SH-SY5Y (cell line): ENCODE measurements at regions not wholly inside any gene's neighbourhood (a gene's known extent, or its start where the extent isn't known, plus 50 kb on each side); places are given as distances from the start of the nearest gene placed in this dataset.

Experiments
- GATA2 ChIP-seq: IDR thresholded peaks from 2 replicates; pipeline ENCODE4 v1.6.1; 2011; ENCODE audit warnings: mild to moderate bottlenecking, low read depth, low read length
- GATA3 ChIP-seq: IDR thresholded peaks from 2 replicates; pipeline ENCODE4 v1.6.1; 2011; ENCODE audit warnings: low read depth, mild to moderate bottlenecking, low read length, moderate library complexity

DNA sequence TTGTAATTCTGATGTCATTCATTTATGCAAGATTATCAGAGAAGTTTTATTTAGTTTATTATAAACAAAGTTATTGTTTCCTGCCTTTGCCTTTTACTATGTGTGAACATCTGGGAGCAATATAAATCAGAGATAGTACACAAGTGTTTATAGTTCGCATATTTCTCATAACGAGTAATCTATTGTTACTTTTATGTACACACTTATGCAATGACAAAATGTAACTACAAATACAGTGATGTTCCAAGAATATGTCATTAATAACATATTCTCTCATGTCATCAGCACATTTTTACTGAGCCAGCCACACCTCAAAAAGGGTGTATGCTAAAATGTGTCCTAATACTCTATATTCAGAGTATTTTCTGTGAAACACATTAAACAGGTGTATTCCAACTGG lies 243.2 kb downstream of the ALX1 start:
- TF ChIP-seq GATA3, result no peak
- TF ChIP-seq GATA2, result no peak
